ENCODE measurements at regions not wholly inside any gene's neighbourhood (a gene's known extent, or its start where the extent isn't known, plus 50 kb on each side); places are given as distances from the start of the nearest gene placed in this dataset.

DNA sequence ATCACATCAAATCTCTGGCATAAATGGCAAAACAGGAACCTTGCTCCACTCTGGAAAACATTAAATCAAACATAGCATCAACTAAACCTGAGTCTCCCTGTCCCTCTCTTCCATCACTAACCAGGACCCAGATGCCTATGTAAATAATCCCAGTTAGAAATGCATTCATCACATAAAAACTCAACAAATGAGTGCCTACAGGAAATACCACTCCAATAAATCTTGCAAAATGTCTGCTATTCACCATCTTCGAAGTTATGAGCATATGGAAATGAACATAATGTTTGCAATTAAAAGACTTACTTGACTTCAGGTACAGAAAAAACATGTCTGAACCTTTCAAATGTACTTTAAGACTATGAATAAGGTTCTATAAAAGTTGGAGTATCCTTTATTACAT is 425.0 kb downstream of the CDH11 start:
- Histone ChIP-seq H3K27me3 (no peaks in the 10 kb centered on the region), H3K27ac (no peak overlapping the region), H3K36me3 (no peaks in the 10 kb centered on the region), H3K4me1 (no peaks in the 10 kb centered on the region), H3K9me3 (no peaks in the 10 kb centered on the region), H3K4me3 (no peak overlapping the region)
- TF ChIP-seq, protein P1, sequence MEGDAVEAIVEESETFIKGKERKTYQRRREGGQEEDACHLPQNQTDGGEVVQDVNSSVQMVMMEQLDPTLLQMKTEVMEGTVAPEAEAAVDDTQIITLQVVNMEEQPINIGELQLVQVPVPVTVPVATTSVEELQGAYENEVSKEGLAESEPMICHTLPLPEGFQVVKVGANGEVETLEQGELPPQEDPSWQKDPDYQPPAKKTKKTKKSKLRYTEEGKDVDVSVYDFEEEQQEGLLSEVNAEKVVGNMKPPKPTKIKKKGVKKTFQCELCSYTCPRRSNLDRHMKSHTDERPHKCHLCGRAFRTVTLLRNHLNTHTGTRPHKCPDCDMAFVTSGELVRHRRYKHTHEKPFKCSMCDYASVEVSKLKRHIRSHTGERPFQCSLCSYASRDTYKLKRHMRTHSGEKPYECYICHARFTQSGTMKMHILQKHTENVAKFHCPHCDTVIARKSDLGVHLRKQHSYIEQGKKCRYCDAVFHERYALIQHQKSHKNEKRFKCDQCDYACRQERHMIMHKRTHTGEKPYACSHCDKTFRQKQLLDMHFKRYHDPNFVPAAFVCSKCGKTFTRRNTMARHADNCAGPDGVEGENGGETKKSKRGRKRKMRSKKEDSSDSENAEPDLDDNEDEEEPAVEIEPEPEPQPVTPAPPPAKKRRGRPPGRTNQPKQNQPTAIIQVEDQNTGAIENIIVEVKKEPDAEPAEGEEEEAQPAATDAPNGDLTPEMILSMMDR (IDR thresholded peaks at IDR 0.05): no peak
- TF ChIP-seq POLR2A (IDR thresholded peaks at IDR 0.05): no peak
- DNase-seq: no peak

DNA sequence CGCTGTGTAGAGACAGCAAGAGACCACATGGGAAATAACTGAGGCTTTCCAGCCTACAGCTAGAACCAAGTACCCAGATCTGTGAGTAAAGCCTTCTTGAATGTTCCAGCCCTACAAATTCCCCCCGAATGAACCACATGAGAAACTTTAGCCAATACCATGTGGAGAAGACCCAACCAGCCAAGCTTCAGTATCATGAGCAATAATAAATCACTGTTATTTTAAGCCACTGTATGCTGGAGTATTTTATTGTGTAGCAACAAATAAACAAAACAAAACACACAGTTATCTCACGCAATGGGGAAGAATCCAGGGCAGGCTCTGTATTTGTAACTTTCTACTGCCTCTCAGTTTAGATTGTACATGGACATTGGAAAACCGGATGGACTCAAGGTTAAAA is 426.2 kb downstream of the CDH11 start:
- no peak for DNase-seq
- TF ChIP-seq POLR2A (IDR thresholded peaks at IDR 0.05): no peak
- TF ChIP-seq, protein P1 (IDR thresholded peaks at IDR 0.05): no peak
- H3K4me1 ChIP-seq: no peaks in the 10 kb centered on the region
- no peaks in the 10 kb centered on the region for H3K27me3 ChIP-seq
- H3K4me3 ChIP-seq: no peak overlapping the region
- H3K9me3 ChIP-seq: no peaks in the 10 kb centered on the region
- no peak overlapping the region for H3K27ac ChIP-seq
- H3K36me3 ChIP-seq: no peaks in the 10 kb centered on the region

DNA sequence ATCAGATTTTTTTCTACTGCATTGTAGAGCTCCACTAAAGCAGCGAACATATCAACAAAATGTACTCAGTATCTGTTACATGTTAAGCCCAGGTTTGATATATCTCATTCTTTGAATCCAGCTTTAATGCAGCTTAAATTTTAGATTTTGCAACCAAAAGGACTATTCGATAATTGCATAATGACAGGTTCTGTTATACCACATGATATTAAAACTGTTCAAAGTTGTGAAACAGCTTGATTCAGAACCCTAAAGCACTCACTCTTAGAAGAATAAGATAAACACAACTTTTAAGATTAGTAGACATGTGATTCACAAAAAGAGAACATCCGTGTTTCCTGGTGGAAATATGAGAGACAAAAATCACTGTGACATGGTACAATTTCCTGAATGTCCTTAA is 427.9 kb downstream of the CDH11 start:
- Histone ChIP-seq H3K4me3 (no peak overlapping the region), H3K27me3 (no peaks in the 10 kb centered on the region), H3K4me1 (no peaks in the 10 kb centered on the region), H3K27ac (no peak overlapping the region), H3K9me3 (no peaks in the 10 kb centered on the region), H3K36me3 (no peaks in the 10 kb centered on the region)
- TF ChIP-seq POLR2A (IDR thresholded peaks at IDR 0.05): no peak
- DNase-seq: no peak

DNA sequence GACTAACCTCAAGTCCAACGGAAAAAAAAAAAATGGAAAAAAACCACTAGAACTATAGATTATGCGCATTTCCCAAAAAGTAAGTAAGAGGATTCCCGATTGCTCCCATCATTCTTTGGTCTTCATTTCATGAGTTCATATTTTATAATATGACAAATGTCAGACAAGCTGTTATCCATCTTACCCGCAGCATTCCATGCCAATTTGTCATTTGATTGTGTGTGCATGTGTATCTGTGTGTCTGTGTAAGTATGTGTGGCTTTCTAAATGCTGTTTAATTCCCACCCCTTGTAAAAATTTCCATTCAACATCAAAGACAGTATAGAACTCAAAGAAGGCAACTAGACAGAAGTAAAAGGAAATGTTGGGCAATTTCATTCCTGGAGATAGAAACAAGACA is 434.1 kb downstream of the CDH11 start:
- no peak for DNase-seq

DNA sequence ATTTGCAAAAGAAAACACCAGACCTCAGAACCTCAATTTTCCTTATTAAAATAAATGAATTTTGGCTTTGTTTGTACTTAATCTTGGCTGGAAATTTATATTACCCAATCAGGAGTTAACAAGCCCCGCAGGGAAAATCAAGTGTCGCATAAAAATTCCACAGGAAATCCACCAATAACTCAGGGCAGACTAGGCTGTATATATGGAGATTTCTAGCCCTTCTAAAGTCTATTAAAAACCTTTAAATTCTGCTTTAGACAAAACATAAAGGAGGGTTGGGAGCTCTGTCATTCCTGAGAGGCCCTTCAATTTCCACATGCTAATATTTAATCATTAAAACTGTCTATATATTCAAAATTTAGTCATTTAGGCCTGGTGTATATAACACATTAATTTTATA is 434.7 kb downstream of the CDH11 start:
- Histone ChIP-seq H3K27ac (no peak overlapping the region), H3K4me1 (no peaks in the 10 kb centered on the region), H3K9me3 (no peaks in the 10 kb centered on the region), H3K36me3 (no peaks in the 10 kb centered on the region), H3K27me3 (no peaks in the 10 kb centered on the region), H3K4me3 (no peak overlapping the region)
- no peak for TF ChIP-seq POLR2A (IDR thresholded peaks at IDR 0.05)
- TF ChIP-seq, protein P1 (IDR thresholded peaks at IDR 0.05): no peak
- DNase-seq: no peak

More for the DNA sequence above, 434.1 kb downstream of the CDH11 start:
- no peaks in the 10 kb centered on the region for H3K27me3 ChIP-seq
- H3K4me1 ChIP-seq: no peaks in the 10 kb centered on the region
- no peak overlapping the region for H3K27ac ChIP-seq
- H3K4me3 ChIP-seq: no peak overlapping the region
- TF ChIP-seq, protein P1 (IDR thresholded peaks at IDR 0.05): no peak
- TF ChIP-seq POLR2A (IDR thresholded peaks at IDR 0.05): no peak
- no peaks in the 10 kb centered on the region for H3K9me3 ChIP-seq
- no peaks in the 10 kb centered on the region for H3K36me3 ChIP-seq

DNA sequence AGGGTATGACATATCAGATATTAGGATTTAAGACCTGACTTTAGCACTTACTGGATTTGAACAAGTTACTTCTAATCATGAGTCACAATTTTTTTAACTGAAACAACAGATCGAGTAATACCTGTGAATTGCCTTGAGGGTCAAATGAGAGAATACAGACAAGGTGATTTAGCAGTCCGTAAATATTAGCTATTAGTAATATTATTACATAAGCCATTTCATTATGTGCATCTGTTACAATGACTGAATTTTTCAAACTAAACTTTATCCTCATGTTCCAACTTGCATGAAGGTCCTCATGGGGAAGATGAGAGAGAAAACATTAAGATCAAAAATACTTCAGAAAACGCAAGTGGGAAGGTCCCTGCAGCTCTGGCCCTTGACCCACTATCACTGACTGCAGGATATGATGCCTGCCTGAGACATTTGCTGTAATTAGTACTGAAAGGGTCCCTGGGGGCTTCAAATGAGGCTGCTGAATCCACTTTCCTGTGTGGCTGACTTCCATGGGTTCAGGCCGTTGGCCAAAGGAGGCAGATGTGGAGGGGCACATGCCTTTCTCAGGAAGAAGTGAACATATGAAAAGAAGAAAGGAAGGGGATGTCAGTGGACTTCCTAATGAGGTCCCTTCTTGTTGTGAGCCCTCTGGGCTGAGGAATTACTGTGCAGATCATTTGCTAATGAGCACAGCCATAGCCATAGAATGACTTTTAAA is 441.7 kb downstream of the CDH11 start:
- H3K9me3 ChIP-seq: no peaks in the 10 kb centered on the region
- H3K4me3 ChIP-seq: no peak overlapping the region
- H3K27ac ChIP-seq: no peak overlapping the region
- no peaks in the 10 kb centered on the region for H3K4me1 ChIP-seq
- no peaks in the 10 kb centered on the region for H3K27me3 ChIP-seq
- no peak for TF ChIP-seq POLR2A (IDR thresholded peaks at IDR 0.05)
- TF ChIP-seq, protein P1 (IDR thresholded peaks at IDR 0.05): no peak
- DNase-seq: no peak
- H3K36me3 ChIP-seq: no peaks in the 10 kb centered on the region
